SH-SY5Y (cell line): ENCODE measurements at regions not wholly inside any gene's neighbourhood (a gene's known extent, or its start where the extent isn't known, plus 50 kb on each side); places are given as distances from the start of the nearest gene placed in this dataset.

Experiments
- GATA2 ChIP-seq: IDR thresholded peaks from 2 replicates; pipeline ENCODE4 v1.6.1; 2011; ENCODE audit warnings: mild to moderate bottlenecking, low read depth, low read length
- GATA3 ChIP-seq: IDR thresholded peaks from 2 replicates; pipeline ENCODE4 v1.6.1; 2011; ENCODE audit warnings: low read depth, mild to moderate bottlenecking, low read length, moderate library complexity

- TF ChIP-seq GATA2 (no peak), GATA3 (no peak)
These were observed 84.5 kb upstream of the WWC2 start for GRCh38 chr4:183014361-183015084.
